Activated T-helper 9 cell treated with anti-CD3 and anti-CD28 coated beads, Interleukin-2, amount 50 U/mL, for 16 hours (primary cell): ENCODE measurements at regions not wholly inside any gene's neighbourhood (a gene's known extent, or its start where the extent isn't known, plus 50 kb on each side); places are given as distances from the start of the nearest gene placed in this dataset.
"Not testable (repeated sequence)": the region's sequence is repeated elsewhere in the genome, so short reads cannot be mapped to it uniquely, and the experiment has no call there.

ENCODE experiments used
- DNase-seq: peaks from one replicate; pipeline ENCODE4 v3.0.0-alpha.2; 2020; ENCODE audit warnings: low read depth

DNA sequence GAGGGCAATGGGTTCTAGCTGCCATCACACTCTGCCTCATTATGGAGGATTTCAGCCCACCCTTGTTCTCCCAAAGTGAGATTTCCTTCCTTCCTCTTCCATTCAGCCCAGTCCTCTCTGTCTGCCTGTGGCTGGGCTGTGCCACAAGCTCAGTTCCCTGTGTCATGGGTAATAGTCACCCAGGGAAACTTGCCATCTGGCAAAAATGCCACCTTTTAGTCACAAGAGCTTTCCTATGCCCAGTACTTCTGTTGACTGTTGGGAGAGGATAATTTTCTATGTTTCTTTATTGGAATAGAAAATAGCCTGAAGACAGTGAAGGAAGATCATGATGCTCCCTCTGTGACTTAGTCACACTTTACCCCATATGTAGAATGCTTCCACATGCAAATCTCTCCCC lies 71.4 kb downstream of the TLR4 start:
- DNase-seq: no peak

DNA sequence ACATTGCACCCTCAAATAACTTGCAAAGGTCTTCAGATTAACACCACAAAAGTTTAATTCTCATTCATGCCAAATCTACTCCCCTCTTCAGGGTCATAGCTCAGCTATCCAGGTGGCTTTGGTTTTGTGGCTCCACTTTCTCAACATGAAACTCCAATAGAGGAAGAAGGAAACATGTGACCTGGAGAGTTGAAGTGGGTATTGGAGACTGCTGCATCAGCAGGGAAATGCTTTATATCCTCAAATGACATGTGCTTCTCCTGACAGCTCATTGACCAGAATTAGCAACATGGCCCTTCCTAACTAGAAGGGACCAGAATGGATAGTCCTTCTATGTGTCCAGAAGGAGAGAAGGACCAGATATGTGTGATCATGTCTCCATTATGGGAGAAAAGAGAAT lies 73.6 kb downstream of the TLR4 start:
- no peak for DNase-seq

DNA sequence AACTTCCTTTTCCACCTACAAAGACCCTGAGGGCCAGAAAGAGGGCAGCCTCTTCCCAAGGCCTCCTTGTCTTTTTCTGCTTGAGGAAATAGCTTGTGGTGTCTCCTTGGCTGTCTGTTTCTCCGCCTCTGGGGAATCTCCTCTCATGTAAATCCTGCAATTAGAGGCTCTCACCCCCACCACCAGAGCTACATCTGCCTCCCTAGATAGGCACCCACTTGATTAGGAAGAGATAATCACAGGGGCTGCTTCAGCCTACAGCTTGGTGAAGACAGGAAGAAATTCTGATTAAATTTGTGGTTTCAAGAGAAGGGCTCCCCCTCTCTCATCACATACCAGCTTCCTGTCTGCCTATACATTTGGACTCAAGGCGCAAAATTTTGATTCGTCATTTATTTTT lies 75.6 kb downstream of the TLR4 start:
- DNase-seq: no peak

DNA sequence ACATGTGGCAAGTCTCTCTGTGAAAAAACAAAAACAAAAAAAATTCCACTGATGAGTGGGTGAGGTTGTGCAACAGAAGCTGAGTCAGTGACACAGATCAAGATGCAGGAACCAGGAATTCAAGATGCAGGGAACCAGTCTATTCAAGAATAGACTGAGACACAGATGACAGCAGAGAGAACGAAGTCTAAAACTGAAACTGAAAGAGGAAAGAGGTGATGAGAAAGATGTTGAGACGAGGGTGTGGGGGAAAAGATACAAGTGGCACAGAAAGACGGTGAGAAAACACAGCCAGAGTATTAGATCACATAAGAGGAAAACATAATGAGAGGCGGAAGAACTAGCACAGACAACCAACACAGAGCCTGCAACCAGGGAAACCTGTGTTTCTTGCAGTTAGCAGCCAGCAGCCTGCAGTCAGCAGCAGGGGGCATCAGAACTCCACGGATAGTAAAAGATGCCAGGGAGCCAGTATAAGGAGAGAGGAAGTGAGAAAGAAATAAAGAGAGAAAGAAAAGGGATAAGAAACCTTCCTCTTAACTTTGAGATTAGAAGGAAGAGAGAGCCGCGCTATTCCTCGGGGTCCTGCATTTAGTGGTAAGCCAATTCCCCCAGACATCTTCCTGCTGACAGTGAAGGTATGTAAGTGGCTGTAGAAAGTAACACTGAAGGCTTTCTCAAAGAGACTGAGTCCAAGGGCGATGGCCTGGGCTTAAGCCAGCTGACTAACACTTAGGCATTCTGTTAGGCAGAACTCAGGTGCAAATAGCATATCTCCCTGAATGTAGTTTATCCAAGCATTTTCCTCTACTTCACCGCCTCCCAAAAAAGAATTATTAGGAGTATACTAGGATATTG lies 79.0 kb downstream of the TLR4 start:
- DNase-seq: peak; percentile 8

DNA sequence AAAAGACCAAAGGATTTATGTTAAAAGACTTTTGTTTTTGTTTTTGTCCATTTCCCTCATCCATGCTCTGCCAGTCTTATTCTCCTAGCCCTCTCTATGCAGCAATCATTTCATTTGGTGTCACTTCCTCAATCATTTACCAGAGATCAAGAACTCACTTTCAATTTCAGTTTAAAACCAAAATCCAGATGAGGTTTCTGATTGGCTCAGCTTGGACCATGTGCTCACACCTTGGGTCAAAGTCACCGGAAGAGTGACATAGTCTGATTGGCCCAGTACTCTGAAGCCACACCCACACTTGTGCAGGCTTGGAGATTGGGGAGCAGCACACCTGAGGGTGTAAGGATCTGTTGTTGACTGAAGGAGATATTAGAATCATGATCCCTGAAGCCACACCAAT lies 79.6 kb downstream of the TLR4 start:
- no peak for DNase-seq

DNA sequence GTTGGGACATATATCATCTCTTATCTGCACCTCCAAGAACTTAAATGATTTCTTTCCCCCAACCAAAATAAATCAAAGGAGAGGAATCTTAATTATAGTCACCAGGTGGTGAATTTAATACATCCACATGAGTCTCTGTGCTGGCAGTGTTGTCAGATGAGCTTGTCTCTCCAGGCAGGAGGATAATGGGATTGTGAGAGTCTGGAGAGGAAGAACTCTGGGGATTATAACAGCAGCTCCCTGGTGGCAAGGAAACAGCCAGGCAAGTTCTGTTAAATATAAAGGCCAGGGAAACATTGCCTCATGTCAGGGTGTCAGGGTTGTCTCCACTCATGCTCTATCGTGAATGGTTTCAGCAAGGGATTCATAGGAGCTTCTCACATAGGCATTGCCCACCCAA lies 80.8 kb downstream of the TLR4 start:
- DNase-seq: no peak

DNA sequence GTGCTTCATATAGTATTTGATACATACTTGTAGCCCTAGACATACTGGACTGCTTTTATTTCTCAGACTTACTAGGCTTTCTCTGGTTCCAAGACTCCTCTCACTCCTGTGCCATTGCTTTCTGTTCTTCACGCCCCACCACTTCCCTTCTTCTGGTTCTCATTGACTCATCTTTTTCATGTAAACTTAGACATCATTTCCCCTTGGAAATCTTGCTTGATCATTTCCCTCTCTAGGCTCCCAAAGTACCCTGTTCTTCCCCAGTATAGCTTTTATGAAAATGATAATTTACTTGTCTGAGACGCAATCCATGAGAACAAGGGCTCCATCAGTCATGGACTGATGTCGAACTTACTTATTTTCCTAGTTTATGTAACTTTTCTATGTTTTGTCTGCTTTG lies 83.5 kb downstream of the TLR4 start:
- DNase-seq: no peak

DNA sequence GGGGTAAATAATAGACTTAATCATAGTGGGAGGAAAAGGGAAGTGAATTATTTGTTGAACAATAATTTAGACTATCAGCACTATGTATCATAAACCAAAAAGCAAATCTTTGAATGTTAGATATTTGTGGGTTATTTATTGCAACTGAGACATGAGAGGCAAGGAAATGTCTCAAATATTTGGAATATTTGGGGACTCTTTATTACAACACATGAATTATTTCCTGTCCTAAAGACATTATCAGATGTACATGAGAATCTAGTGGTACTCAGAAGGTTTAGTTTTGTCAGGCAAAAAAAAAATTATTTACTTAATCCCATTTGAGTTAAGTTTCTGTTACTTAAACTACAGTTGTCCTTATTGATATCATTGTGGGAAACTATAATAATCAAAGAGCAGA lies 91.1 kb downstream of the TLR4 start:
- no peak for DNase-seq

DNA sequence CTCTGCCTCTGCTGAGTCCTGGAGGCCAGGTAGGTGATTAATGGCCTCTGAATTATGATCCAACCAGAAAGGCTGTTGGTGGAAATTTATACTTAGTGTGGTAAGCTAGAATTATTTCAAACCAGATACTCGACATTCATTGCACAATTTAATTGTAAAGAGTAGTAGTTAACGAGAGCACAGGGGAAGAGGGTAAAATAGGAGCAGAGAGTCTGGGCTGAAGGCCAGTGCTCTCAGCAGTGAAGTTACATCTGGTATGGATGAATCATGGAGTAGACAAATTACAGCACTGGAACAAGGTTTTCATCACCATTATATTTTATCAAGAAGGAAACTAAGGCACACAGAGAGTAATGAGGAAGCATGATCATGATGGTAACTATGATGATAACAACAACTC lies 92.5 kb downstream of the TLR4 start:
- no peak for DNase-seq

DNA sequence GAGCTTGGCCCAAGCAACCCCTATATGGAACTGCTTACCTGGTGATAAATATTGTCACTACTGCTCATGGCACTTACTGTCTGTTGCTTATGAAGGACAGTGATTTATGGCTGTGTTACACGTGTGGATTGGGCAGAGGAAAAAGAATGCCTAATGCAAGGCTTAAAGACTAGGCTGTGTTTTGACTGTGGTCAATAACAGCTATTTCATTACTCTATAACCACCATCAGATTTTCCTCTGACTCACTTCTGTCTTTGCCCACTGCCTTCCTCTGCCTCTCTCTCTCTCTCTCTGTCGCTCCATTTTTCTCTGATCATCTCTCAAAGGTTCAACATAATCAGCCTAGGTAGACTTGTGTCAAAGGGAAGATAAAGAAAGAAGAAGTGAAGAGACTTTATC lies 96.2 kb downstream of the TLR4 start:
- no peak for DNase-seq

DNA sequence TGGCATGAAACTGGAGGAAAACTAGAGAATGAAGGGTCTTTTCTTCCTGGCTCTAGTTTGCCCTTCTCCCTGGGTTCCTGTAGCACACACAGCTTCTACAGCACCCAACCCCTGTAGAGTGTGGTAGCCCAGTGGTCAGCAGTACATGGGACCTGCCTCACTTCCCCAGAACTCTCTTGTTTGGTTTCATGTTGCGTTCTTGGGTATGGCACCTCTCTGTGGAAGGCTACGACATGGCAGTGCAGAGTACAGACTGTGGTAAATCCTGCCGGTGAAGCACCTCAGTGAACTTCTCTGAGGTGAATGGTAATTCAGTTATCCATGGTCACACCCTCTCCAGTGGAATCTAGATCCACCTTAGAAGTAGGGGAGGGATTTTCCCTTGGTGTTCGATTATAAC lies 105.5 kb downstream of the TLR4 start:
- no peak for DNase-seq

DNA sequence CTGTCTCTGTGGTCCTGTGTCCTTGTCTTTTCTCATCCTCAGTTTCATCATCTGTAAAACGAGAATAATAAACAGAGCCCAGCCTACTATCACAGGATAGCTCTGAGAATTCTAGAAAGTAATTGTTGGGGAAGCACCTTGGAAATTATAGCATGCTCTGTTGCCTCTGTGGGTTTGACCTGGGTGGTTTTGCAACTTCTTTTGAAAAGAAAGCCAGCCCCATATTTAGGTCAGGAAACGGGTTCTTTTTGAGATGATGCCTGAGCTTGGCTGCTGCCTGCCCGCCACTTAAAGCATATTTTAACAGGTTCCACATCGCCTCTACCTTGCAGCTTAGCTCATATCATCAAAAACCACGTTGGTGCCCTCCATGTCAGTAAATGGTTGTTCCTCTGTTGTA lies 111.1 kb downstream of the TLR4 start:
- DNase-seq: no peak

DNA sequence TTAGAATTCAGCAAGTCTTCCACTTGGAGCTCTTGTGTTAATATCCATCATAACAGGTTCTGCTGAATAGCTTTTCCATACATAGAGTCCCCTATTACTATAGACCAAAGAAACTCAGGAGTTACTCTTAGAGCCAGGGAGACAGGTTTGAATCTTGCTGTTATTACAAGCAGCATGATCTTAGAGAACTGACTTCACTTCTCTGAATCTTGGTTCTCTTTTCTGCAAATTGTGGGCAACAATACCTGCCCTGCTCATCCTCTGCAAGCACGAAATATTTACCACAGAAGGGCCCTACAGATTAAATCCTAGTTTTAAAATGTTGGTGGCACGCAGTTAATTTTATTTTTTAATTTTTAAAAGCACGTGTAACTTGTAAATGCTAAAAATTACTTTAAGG lies 111.7 kb downstream of the TLR4 start:
- DNase-seq: no peak

DNA sequence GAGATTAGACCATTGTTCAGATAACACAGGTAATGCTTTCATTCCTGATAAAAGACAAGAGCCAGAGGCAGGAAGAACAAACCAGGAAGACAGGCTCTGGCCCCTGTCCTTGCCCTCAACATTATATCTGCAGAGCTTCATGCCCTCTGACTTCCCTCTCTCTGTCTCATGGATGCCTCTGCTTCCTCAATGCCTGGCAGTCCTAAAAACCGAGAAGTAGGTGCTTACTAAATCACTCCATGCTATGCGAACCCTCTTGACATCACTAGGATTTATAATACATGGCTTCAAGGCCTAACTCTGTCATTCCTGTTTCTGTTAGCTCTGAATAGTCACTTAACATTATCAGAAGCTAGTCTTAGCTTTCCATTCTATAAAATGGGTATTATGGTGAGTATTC lies 117.8 kb downstream of the TLR4 start:
- DNase-seq: no peak

DNA sequence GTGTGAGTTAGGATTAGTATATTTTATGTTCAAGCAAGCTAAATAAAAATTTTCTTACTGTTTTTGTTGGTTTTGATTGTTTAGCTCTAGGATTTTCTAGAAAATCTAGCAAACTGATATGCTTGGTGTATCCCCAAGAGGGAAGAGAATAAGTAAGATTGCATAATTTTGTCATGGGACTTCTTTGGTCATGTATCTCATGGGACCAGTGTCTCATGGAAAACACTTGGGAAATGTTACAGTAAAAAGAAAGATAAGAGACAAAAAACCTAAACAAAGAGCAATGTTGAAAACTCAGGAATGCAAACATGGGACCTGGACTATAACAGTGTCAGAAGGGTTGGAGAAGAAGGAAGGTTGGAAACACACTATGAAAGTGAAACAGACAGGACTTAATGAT lies 119.4 kb downstream of the TLR4 start:
- no peak for DNase-seq

DNA sequence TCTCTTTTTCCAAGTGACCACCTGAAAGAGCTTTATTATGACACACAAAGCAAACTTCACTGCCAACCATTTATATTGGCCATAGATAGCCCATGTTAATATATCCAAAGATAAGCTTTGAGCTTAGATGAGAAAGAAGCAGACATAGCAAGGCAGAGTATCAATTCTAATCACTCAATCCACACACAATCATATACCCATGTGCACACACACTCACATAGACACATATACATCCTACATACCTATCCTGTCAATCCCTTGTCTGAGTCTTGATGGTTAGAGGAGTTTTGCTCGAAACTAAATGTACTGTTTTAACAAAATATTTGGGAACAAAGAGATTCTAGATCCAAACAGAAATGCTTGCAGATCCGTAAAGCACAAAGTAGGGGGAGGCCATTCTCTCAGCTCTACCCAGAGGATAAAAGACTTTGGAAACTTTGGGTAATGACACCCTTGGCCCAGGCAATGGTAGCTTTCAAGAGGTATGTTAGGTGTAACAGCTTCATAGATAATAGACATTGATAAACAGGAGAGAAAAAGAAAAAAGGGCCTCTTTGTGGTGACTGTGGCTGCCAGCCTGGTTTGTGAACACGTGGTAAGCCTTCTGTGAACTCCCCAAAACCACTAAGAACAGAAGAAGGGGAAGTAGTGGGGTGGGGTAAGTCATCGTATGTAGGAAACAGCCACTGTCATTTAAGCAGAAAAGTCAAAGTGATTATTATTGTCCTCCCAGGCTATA lies 121.6 kb downstream of the TLR4 start:
- DNase-seq: peak; percentile 5

DNA sequence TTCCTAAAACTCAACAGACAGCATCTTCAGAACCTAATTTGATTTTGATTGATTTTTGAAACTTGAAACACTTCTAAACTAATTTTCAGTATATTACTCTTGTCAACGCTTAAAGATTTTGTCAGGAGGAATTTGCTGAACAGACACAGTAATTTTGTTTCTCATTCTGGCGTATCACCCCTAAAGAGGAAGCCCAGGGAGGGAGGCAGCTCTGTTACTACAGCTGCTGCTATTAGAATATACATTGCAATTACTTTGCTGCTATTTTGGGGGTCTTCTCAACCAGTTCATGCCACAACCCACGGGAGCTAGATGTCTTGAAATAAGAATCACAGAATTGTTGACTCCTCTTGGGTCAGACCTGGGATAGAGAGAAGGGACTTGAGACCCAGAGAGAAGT lies 122.6 kb downstream of the TLR4 start:
- no peak for DNase-seq

DNA sequence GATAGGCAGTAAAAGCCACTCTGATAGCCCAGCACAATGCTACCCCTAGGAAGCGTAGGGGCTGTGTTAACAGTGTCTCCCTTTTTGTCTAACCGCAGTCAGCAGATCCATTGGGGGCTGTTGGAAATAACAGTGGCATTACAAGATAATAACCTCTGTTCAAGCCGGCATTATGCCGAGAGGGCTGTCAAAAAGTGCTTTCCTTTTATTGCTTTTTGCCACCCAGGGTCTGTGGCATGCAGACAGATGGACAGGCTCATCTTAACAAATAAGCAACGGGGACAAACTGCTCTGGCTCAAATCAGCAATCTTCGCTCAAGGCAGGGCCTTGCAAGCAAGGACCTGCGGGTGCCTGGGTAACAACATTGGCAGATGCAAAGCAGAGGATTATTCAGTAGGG lies 123.3 kb downstream of the TLR4 start:
- DNase-seq: no peak

DNA sequence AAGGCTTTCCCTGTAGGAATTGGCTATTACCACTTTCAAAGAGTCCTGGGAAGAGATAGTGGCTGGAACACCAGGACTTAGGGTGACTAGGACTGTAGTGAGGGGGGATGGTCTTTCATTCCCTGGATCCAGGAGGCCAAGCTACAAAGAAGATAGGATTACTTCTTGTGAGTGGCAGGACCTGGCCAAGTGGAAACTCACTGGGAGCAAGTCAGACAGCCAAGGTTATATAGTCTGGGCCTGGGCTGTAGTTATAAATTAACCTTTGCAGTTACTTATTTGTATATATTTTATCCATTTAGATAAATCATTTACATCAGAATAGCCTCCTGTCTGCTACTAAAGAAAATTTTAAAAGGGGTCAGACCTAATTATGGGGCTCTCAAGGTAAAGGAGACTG lies 124.3 kb downstream of the TLR4 start:
- no peak for DNase-seq

DNA sequence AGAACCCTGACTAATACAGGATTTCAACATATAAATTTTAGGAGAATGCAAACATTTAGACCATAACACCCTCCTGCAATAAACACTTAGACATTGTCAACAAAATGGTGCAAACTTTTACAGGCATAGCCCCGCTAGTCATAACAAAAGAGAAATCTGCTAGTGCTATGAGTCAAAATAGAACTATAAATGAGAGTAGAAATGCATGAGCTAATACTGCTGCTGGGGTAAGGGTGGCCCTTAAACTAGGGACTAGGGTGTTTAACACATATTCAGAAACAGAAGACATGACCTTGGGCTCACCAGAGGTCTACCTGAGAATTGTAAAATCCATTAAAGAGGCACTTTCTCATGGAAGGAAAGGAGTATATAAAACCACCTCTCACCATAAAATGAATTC lies 131.6 kb downstream of the TLR4 start:
- no peak for DNase-seq

DNA sequence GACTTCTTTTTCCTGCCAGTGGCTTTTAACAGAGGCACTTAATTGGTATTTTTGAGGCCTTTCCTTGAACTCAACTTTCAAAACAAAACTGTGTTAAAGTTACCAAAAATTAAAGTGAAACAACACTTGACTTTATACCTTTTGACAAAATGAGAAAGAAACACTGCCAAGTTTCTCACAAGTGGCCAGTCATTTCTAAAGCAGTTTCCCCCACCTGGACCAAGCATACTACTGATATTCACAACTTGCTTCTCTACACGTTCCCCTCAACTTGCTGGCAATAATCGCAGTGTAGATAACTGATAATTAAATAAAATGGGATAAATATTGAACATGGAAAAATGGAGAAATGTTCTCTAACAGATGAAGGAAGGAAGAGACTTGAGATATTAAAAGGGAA lies 135.7 kb downstream of the TLR4 start:
- no peak for DNase-seq

DNA sequence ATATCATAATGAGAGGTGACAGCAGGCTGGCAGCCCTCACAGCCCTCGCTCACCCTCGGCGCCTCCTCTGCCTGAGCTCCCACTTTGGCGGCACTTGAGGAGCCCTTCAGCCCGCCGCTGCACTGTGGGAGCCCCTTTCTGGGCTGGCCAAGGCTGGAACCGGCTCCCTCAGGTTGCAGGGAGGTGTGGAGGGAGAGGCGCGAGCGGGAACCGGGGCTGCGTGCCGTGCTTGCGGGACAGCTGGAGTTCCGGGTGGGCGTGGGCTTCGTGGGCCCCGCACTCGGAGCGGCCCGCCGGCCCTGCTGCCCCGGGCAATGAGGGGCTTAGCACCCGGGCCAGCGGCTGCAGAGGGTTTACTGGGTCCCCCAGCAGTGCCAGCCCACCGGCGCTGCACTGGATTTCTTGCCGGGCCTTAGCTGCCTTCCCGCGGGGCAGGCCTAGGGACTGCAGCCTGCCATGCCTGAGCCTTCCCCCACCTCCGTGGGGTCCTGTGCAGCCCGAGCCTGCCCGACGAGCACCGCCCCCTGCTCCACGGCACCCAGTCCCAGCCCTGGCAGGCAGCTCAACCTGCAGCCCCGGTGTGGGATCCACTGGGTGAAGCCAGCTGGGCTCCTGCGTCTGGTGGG lies 147.7 kb downstream of the TLR4 start:
- not testable (repeated sequence) for DNase-seq

DNA sequence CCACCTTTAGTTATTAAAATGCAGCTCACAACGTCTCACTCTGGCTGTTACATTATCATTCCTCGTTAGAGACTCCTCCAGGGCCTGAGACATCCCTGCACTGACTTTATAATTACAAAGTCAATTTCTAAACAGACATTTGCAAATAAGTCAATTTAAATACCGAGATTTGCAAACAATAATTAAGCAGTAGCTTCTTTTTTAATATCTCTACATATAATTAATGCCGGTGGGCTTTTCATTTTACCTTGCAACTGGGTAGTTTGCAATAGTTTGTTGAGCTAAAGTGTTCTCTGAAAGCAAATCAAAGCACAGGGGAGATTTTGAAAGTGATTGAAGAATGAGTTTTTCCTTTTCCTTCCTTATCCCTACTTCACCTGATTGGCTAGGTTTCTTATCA lies 154.4 kb downstream of the TLR4 start:
- DNase-seq: no peak
